AG10803 (cell line): ENCODE measurements at regions not wholly inside any gene's neighbourhood (a gene's known extent, or its start where the extent isn't known, plus 50 kb on each side); places are given as distances from the start of the nearest gene placed in this dataset.

Experiments used
- DNase-seq: peaks from one replicate; pipeline ENCODE4 v3.0.0; 2010; ENCODE audit warnings: low read depth
- H3K4me3 ChIP-seq: 2 replicates; pipeline ENCODE4 v1.5.1; 2011; ENCODE audit warnings: mild to moderate bottlenecking, low read length, control low read depth
- TF ChIP-seq, protein P1 (sequence below): conservative IDR thresholded peaks from 2 replicates; pipeline ENCODE4 v1.5.1; 2011; ENCODE audit warnings: mild to moderate bottlenecking, low read length, control low read depth, inconsistent platforms

DNA sequence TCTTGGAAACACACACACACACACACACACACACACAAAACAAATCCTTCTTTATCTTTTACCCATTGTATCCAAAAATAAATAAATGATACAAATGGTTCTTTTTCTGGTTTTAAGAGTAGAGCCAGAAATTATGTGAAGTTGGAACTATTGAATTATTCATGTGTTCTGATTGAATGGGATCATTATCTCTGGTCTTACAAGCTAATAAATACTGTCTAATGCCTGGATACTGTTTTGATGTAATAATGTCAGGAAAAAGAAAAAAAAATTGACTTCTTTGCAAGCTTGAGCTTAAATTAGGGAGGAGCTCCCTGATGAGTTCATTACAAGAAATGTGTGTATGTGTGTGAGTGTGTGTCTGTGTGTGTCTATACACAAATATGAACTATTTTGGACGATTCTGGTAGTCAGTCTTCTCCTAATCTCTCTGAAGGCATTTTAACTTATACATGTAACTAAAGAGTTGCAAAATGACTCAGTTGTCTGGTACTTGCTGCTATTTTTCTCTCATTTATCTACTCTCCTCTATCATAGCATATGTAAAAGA, 507.2 kb upstream of the AGTR1 start:
- H3K4me3 ChIP-seq = no peak overlapping the region
- no peak for DNase-seq
- TF ChIP-seq, protein P1, sequence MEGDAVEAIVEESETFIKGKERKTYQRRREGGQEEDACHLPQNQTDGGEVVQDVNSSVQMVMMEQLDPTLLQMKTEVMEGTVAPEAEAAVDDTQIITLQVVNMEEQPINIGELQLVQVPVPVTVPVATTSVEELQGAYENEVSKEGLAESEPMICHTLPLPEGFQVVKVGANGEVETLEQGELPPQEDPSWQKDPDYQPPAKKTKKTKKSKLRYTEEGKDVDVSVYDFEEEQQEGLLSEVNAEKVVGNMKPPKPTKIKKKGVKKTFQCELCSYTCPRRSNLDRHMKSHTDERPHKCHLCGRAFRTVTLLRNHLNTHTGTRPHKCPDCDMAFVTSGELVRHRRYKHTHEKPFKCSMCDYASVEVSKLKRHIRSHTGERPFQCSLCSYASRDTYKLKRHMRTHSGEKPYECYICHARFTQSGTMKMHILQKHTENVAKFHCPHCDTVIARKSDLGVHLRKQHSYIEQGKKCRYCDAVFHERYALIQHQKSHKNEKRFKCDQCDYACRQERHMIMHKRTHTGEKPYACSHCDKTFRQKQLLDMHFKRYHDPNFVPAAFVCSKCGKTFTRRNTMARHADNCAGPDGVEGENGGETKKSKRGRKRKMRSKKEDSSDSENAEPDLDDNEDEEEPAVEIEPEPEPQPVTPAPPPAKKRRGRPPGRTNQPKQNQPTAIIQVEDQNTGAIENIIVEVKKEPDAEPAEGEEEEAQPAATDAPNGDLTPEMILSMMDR = no peak

DNA sequence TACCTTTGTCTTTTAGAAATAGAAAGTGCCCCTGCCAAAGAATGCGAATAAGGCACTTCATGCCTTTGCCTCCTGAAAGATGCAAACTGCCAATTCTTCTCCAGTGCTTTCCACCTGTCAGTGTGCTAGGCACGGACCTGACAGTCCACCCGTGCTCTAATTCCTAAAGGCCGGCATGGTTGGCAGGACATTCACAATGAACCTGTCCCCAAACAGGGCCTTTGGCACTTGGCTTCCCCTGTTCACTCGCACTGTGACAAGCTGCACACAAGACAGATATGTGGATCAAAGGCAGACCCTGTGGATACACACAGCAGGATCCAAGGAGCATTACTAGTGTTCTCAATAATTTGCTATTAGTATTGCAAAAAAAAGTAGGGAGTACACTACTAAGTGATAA, 505.7 kb upstream of the AGTR1 start:
- TF ChIP-seq, protein P1 = no peak
- no peak for DNase-seq
- H3K4me3 ChIP-seq = no peak overlapping the region

DNA sequence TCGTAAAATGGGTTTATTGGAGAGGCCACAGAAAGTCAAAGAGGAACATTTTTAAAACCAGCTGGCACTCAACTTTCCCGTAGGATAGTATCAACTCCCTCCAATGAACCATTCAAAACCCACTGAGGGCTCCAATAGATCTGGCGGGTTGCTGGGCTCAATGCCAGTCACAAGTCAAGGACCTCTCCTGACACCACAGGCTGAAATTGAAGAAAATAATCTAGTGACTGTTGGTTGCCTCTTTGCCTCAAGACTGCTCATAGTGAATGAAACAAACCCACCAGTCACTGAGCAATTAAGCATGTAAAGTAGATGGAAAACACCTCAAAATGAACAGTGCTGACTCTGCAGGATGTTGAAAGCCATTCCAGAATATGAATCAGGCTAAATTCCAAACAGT, 500.6 kb upstream of the AGTR1 start:
- TF ChIP-seq, protein P1 = no peak
- DNase-seq = no peak
- no peak overlapping the region for H3K4me3 ChIP-seq

DNA sequence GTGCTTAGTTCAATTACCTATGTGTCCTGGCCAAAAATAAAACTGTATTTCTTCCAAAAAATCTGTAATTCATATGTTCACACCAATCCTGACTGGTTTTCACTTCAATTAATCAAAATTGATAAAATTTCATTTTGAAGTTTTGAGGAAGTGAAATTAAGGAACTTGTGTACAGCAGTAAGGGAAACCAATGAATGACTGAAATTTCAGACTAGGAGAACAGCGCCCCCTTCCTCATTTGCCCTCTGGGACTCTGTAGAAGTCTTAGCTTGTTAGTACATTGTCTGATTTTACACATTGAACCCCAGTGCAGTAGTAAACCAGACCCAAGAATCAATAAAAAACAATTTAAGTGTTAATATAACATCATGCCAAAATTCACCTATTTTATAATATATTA, 495.3 kb upstream of the AGTR1 start:
- DNase-seq = no peak
- no peak overlapping the region for H3K4me3 ChIP-seq
- TF ChIP-seq, protein P1 = no peak

DNA sequence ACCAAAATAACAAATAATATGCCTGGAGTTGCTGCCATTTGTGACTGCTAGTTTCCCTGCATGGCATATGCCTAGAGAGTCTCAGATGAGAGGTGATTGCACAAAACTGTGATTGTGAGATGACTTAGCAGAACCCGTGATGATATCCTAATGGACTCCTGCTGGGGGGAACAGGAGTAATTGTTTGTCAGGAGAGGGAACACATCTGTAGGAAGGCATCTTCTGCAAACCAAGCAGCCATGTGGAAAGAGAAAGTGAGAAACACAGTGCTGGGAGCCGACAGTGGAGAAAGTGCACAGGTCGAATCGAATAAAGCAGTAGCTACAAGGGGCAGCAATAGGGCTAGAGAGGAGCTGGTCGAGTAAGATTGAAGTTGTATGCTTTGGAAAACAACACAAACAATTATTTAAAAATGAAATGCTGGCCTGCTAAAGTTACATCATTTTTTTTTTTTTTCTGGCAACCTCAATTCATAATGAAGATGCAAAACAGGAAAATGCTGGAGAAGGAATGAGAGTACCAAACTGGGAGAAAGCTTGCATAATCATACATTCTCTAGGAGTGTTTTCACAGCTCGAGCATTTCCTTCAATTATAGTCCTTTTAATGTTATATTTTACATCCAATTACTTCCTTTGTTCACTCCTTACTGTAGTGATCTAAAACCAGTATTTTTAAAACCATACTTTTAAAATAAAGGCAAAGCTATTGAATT, 494.2 kb upstream of the AGTR1 start:
- H3K4me3 ChIP-seq = peak overlapping the region; percentile 18; the same call in 1 of the 2 replicates
- TF ChIP-seq, protein P1 = no peak
- peak; percentile 53 for DNase-seq

DNA sequence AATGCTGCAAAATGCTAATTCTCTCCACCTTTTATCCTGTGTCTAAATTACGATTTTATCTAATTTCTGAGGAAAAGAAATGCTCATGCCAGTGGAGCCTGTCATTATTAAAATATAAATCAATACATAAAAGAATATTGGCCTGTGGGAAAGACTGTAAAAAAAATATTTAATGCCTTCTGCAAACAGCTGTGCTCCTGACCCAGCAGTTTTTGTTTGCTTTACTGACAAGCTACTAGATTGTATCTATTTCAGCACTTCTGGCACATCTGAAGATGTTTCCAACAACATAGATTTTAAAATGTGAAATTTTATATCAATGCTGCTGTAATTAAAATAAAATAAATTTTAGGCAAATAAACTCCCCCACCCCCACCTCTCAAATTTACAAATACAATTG, 493.6 kb upstream of the AGTR1 start:
- H3K4me3 ChIP-seq = no peak overlapping the region
- TF ChIP-seq, protein P1 = no peak
- DNase-seq = no peak

DNA sequence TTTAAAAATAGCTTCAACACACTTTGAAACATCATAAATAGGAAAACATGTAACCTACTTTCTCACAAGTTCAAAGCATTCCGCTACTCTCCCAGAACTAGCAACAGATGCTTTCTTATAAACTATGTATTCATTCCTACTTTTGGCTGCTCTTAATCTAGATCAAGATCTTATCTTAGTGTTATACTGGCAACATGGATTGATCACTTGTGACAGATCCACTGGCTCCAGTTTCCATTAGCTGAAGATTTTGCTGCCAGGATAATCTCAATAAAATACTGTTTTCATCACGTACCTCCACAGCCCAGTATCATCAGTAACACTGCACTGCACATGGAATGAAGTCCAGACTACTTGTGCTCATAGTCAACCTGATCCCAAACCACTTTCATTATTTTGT, 491.7 kb upstream of the AGTR1 start:
- no peak overlapping the region for H3K4me3 ChIP-seq
- TF ChIP-seq, protein P1 = no peak
- DNase-seq = peak; percentile 45
